Gastroesophageal sphincter (tissue), 3 donors: ENCODE measurements at regions not wholly inside any gene's neighbourhood (a gene's known extent, or its start where the extent isn't known, plus 50 kb on each side); places are given as distances from the start of the nearest gene placed in this dataset.

Source experiments
- EP300 ChIP-seq: sonication (generic); formaldehyde crosslinking; IDR thresholded peaks from one replicate; pipeline ENCODE4 v1.6.1; 2017; ENCODE audit warnings: antibody characterized with exemption, mild to moderate bottlenecking
- POLR2A ChIP-seq, 2 donors: fragments of 450-650 bp; IDR thresholded peaks; one replicate each; pipeline ENCODE4 v1.6.1; 2017; ENCODE audit warnings: antibody characterized with exemption in 2 of 2, mild to moderate bottlenecking in 2 of 2, moderate library complexity in 1 of 2
- POLR2AphosphoS5 ChIP-seq: sonication (generic); formaldehyde crosslinking; IDR thresholded peaks from one replicate; pipeline ENCODE4 v1.6.1; 2017; ENCODE audit warnings: antibody characterized with exemption
- TF ChIP-seq, protein P1 (sequence below), 4 experiments: fragments of 200-600 bp in 2 of 4; fragments of 450-650 bp in 2 of 4; sonication (generic) in 1 of 4; IDR thresholded peaks; one replicate each; pipeline ENCODE4 v1.5.1; 2017 to 2019; ENCODE audit warnings: antibody characterized with exemption in 4 of 4, mild to moderate bottlenecking in 2 of 4, moderate library complexity in 2 of 4

DNA sequence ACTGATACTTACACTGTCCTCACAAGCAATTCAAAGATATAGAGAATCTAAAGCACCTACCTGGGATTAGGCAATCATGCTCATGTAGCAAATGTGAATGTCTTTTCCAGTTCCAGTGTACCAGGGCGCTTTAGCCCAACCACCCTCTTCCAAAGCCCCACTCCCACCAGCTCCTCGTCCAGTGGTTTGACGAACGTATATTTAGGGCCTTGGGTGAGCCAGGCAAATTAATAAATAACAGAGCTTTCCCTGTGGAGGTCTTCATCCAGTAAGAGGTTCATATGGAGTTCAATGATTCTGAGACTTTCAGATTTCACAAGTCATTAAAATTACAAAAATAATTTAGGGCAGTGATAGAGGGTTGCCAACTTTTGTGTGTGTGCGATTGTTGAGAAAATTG is 162.3 kb upstream of the C2CD4B start:
- TF ChIP-seq, protein P1, sequence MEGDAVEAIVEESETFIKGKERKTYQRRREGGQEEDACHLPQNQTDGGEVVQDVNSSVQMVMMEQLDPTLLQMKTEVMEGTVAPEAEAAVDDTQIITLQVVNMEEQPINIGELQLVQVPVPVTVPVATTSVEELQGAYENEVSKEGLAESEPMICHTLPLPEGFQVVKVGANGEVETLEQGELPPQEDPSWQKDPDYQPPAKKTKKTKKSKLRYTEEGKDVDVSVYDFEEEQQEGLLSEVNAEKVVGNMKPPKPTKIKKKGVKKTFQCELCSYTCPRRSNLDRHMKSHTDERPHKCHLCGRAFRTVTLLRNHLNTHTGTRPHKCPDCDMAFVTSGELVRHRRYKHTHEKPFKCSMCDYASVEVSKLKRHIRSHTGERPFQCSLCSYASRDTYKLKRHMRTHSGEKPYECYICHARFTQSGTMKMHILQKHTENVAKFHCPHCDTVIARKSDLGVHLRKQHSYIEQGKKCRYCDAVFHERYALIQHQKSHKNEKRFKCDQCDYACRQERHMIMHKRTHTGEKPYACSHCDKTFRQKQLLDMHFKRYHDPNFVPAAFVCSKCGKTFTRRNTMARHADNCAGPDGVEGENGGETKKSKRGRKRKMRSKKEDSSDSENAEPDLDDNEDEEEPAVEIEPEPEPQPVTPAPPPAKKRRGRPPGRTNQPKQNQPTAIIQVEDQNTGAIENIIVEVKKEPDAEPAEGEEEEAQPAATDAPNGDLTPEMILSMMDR (IDR thresholded peaks at IDR 0.05): no peak
- TF ChIP-seq POLR2AphosphoS5 (no peak), POLR2A (IDR thresholded peaks at IDR 0.05) (no peak), EP300 (no peak)
